ENCODE measurements at regions not wholly inside any gene's neighbourhood (a gene's known extent, or its start where the extent isn't known, plus 50 kb on each side); places are given as distances from the start of the nearest gene placed in this dataset.

DNA sequence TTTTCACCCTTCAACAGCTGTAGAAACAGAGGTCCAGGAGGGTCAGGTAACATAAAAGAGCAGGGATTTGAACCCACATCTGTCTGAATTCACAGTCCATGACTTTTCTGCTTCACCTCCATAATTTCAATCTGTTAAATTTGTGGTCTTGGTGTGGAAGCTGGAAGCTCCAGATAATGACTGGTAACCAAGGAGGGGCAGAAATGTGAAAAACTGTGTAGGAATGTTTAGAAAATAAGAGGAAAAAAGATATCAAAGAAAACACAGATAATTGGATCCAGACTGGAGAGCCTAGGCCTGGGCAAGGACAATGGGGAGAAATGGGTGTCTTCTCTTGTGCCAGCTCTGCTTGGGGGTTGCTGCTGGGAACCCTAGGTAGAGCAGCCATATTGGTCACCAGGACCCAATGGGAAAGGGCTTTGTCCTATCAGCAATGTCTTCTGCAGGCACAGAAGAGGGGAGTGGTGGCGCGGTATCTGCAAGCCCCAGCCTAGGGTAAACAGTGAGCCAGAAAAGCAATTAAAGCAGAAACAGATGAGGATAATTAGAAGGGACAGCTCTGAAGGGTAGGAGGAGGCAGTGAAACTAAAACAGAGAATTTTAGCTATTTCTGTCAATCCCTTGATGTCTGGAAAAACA, 54.3 kb upstream of the CCDC91 start:
- CTCF ChIA-PET, result interaction anchor here (1.5 kb wide), 1 partner anchor 15 kb away, joined by 3 read pairs; no protein-coding TSS in a partner anchor
- Histone ChIP-seq H3K27ac (ENCODE audit: low read depth in 1 of 2, low read length in 2 of 2) (no peak overlapping the region), H3K4me1 (ENCODE audit: insufficient read depth, low read length) (no peaks in the 10 kb centered on the region), H3K36me3 (ENCODE audit: insufficient read depth, low read length) (no peaks in the 10 kb centered on the region), H3K4me3 (ENCODE audit: low read length) (no peak overlapping the region), H3K9me3 (ENCODE audit: control insufficient read depth in 1 of 2, insufficient read depth in 1 of 2, low read length in 2 of 2) (no peaks in the 10 kb centered on the region), H3K27me3 (ENCODE audit: control insufficient read depth in 1 of 2, insufficient read depth in 2 of 2, low read length in 2 of 2) (no peaks in the 10 kb centered on the region)
- TF ChIP-seq, protein P1, sequence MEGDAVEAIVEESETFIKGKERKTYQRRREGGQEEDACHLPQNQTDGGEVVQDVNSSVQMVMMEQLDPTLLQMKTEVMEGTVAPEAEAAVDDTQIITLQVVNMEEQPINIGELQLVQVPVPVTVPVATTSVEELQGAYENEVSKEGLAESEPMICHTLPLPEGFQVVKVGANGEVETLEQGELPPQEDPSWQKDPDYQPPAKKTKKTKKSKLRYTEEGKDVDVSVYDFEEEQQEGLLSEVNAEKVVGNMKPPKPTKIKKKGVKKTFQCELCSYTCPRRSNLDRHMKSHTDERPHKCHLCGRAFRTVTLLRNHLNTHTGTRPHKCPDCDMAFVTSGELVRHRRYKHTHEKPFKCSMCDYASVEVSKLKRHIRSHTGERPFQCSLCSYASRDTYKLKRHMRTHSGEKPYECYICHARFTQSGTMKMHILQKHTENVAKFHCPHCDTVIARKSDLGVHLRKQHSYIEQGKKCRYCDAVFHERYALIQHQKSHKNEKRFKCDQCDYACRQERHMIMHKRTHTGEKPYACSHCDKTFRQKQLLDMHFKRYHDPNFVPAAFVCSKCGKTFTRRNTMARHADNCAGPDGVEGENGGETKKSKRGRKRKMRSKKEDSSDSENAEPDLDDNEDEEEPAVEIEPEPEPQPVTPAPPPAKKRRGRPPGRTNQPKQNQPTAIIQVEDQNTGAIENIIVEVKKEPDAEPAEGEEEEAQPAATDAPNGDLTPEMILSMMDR (IDR thresholded peaks at IDR 0.05), result no peak
- no peak overlapping the region for H3K4me3 Mint-ChIP-seq
- DNase-seq (no peak), ATAC-seq (ENCODE audit: poor library complexity) (no peak)
- no peak overlapping the region for H3K27ac Mint-ChIP-seq
- H3K9me3 Mint-ChIP-seq, result no peaks in the 10 kb centered on the region
- POLR2A ChIA-PET, result no interaction called here
- intact Hi-C loops (cut with DNase I, micrococcal nuclease), result no loop called here
- no peaks in the 10 kb centered on the region for H3K36me3 Mint-ChIP-seq (ENCODE audit: low read depth)
- H3K27me3 Mint-ChIP-seq, result peaks cover 4% of the 10 kb centered on the region
- H3K4me1 Mint-ChIP-seq (ENCODE audit: low read depth), result no peaks in the 10 kb centered on the region

DNA sequence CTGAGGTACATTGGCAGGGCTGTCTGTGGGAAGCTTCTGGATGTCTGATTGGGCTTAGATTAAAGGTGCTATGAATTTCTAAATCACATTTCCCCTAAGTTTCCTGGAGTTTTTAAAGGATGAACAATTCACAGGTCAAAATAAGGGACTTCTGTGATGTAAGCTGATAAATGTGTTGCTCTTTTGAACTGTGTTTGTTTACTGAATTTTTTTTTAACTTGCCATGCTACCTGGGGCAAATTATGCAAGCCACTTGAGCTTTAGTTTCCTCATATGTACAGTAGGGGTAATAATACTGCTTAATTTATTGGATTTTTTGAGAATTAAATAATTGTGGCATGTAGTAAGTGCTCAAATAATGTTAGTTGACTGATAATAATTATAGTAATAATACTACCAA, 52.8 kb upstream of the CCDC91 start:
- no peak for ATAC-seq (ENCODE audit: poor library complexity)
- intact Hi-C loops (cut with DNase I, micrococcal nuclease), result no loop called here

DNA sequence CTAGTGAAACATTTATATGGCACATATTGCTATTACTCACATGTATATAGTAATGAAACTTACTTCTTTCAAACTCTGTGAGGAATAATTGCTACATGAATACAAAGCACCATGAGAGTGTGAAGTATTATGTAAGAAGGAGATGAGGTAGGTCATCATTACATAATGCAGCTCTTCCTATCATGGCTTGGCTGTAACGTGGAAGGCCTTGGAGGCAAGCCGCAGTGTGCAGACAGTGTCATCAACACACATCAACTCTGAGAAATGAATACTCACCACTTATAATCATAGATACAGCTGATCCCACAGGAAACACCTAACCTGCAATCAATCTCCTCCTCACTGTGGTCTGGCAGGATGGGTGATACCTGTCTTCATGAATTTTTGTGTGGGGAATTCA, 49.9 kb upstream of the CCDC91 start:
- ATAC-seq (ENCODE audit: poor library complexity), result no peak
- H3K36me3 Mint-ChIP-seq (ENCODE audit: low read depth), result no peaks in the 10 kb centered on the region
- no peaks in the 10 kb centered on the region for H3K4me1 ChIP-seq (ENCODE audit: insufficient read depth, low read length)
- no peak overlapping the region for H3K27ac ChIP-seq (ENCODE audit: low read depth in 1 of 2, low read length in 2 of 2)
- CTCF ChIA-PET, result no interaction called here
- H3K9me3 ChIP-seq (ENCODE audit: control insufficient read depth in 1 of 2, insufficient read depth in 1 of 2, low read length in 2 of 2), result no peaks in the 10 kb centered on the region
- no peaks in the 10 kb centered on the region for H3K4me1 Mint-ChIP-seq (ENCODE audit: low read depth)
- intact Hi-C loops (cut with DNase I, micrococcal nuclease), result no loop called here
- H3K27me3 Mint-ChIP-seq, result peaks cover 8% of the 10 kb centered on the region
- H3K27ac Mint-ChIP-seq, result no peak overlapping the region
- no peak overlapping the region for H3K4me3 Mint-ChIP-seq
- no peaks in the 10 kb centered on the region for H3K36me3 ChIP-seq (ENCODE audit: insufficient read depth, low read length)
- no peak for DNase-seq
- H3K9me3 Mint-ChIP-seq, result no peaks in the 10 kb centered on the region
- no peak overlapping the region for H3K4me3 ChIP-seq (ENCODE audit: low read length)
- POLR2A ChIA-PET, result no interaction called here
- H3K27me3 ChIP-seq (ENCODE audit: control insufficient read depth in 1 of 2, insufficient read depth in 2 of 2, low read length in 2 of 2), result no peaks in the 10 kb centered on the region
- TF ChIP-seq, protein P1 (IDR thresholded peaks at IDR 0.05), result no peak

More for the DNA sequence above, 52.8 kb upstream of the CCDC91 start:
- Mint-ChIP-seq H3K27me3 (peaks cover 8% of the 10 kb centered on the region), H3K4me1 (ENCODE audit: low read depth) (no peaks in the 10 kb centered on the region), H3K36me3 (ENCODE audit: low read depth) (no peaks in the 10 kb centered on the region), H3K27ac (no peak overlapping the region), H3K4me3 (no peak overlapping the region), H3K9me3 (no peaks in the 10 kb centered on the region)
- TF ChIP-seq, protein P1 (IDR thresholded peaks at IDR 0.05), result no peak
- Histone ChIP-seq H3K4me3 (ENCODE audit: low read length) (no peak overlapping the region), H3K9me3 (ENCODE audit: control insufficient read depth in 1 of 2, insufficient read depth in 1 of 2, low read length in 2 of 2) (no peaks in the 10 kb centered on the region), H3K27me3 (ENCODE audit: control insufficient read depth in 1 of 2, insufficient read depth in 2 of 2, low read length in 2 of 2) (no peaks in the 10 kb centered on the region), H3K36me3 (ENCODE audit: insufficient read depth, low read length) (no peaks in the 10 kb centered on the region), H3K27ac (ENCODE audit: low read depth in 1 of 2, low read length in 2 of 2) (no peak overlapping the region), H3K4me1 (ENCODE audit: insufficient read depth, low read length) (no peaks in the 10 kb centered on the region)
- ChIA-PET CTCF (interaction anchor here (1.5 kb wide), 1 partner anchor 16 kb away, joined by 3 read pairs; no protein-coding TSS in a partner anchor), POLR2A (no interaction called here)
- no peak for DNase-seq

Data from CD4-positive, alpha-beta T cell (primary cell).